ENCODE measurements at regions not wholly inside any gene's neighbourhood (a gene's known extent, or its start where the extent isn't known, plus 50 kb on each side); places are given as distances from the start of the nearest gene placed in this dataset.

- no peak for DNase-seq (ENCODE audit: low read depth)
These were observed 610.3 kb downstream of the TBC1D22A start for GRCh38 chr22:47372596-47373385.

GRCh38 chr22:47372111-47372581, 609.7 kb downstream of the TBC1D22A start:
- no peak for DNase-seq (ENCODE audit: low read depth)

GRCh38 chr22:47371263-47372090, 609.0 kb downstream of the TBC1D22A start:
- DNase-seq (ENCODE audit: low read depth), result no peak

GRCh38 chr22:47370448-47371262, 608.2 kb downstream of the TBC1D22A start:
- no peak for DNase-seq (ENCODE audit: low read depth)

GRCh38 chr22:47369431-47370015, 607.1 kb downstream of the TBC1D22A start:
- DNase-seq (ENCODE audit: low read depth), result no peak

- DNase-seq (ENCODE audit: low read depth), result no peak
These were observed 606.6 kb downstream of the TBC1D22A start for GRCh38 chr22:47369020-47369419.

- DNase-seq (ENCODE audit: low read depth), result no peak
These were observed 605.8 kb downstream of the TBC1D22A start for GRCh38 chr22:47367993-47368945.

GRCh38 chr22:47367107-47367690, 604.7 kb downstream of the TBC1D22A start:
- no peak for DNase-seq (ENCODE audit: low read depth)

- no peak for DNase-seq (ENCODE audit: low read depth)
These were observed 603.7 kb downstream of the TBC1D22A start for GRCh38 chr22:47366026-47366767.

- DNase-seq (ENCODE audit: low read depth), result no peak
These were observed 598.8 kb downstream of the TBC1D22A start for GRCh38 chr22:47361247-47361646.

- DNase-seq (ENCODE audit: low read depth), result no peak
These were observed 595.0 kb downstream of the TBC1D22A start for GRCh38 chr22:47357493-47357892.

- DNase-seq (ENCODE audit: low read depth), result no peak
These were observed 594.6 kb downstream of the TBC1D22A start for GRCh38 chr22:47357086-47357485.

- DNase-seq (ENCODE audit: low read depth), result no peak
These were observed 594.1 kb downstream of the TBC1D22A start for GRCh38 chr22:47356511-47357011.

GRCh38 chr22:47355776-47356510, 593.5 kb downstream of the TBC1D22A start:
- DNase-seq (ENCODE audit: low read depth), result no peak

- DNase-seq (ENCODE audit: low read depth), result no peak
These were observed 592.9 kb downstream of the TBC1D22A start for GRCh38 chr22:47355388-47355725.

GRCh38 chr22:47354668-47355387, 592.4 kb downstream of the TBC1D22A start:
- no peak for DNase-seq (ENCODE audit: low read depth)

GRCh38 chr22:47352920-47353700, 590.7 kb downstream of the TBC1D22A start:
- DNase-seq (ENCODE audit: low read depth), result no peak
